Peyer's patch (tissue), 4 donors: ENCODE measurements at regions not wholly inside any gene's neighbourhood (a gene's known extent, or its start where the extent isn't known, plus 50 kb on each side); places are given as distances from the start of the nearest gene placed in this dataset.

Source experiments
- CTCF ChIP-seq, 6 experiments: fragments of 450-650 bp in 4 of 6; fragments of 200-600 bp in 2 of 6; sonication (generic) in 1 of 6; IDR thresholded peaks; one replicate each; pipeline ENCODE4 v1.5.1; 2017 to 2019; ENCODE audit warnings: antibody characterized with exemption in 6 of 6, mild to moderate bottlenecking in 3 of 6, moderate library complexity in 1 of 6
- POLR2A ChIP-seq, 2 donors: fragments of 450-650 bp; IDR thresholded peaks; one replicate each; pipeline ENCODE4 v1.5.1; 2017; ENCODE audit warnings: antibody characterized with exemption in 2 of 2, mild to moderate bottlenecking in 2 of 2, moderate library complexity in 2 of 2

- no peak for TF ChIP-seq CTCF (IDR thresholded peaks at IDR 0.05)
- TF ChIP-seq POLR2A (IDR thresholded peaks at IDR 0.05), result no peak
Measured at GRCh38 chr3:137835096-137835495, 71.0 kb downstream of the SOX14 start.
